ENCODE measurements at regions not wholly inside any gene's neighbourhood (a gene's known extent, or its start where the extent isn't known, plus 50 kb on each side); places are given as distances from the start of the nearest gene placed in this dataset.
"Not testable (repeated sequence)": the region's sequence is repeated elsewhere in the genome, so short reads cannot be mapped to it uniquely, and the experiment has no call there.

DNA sequence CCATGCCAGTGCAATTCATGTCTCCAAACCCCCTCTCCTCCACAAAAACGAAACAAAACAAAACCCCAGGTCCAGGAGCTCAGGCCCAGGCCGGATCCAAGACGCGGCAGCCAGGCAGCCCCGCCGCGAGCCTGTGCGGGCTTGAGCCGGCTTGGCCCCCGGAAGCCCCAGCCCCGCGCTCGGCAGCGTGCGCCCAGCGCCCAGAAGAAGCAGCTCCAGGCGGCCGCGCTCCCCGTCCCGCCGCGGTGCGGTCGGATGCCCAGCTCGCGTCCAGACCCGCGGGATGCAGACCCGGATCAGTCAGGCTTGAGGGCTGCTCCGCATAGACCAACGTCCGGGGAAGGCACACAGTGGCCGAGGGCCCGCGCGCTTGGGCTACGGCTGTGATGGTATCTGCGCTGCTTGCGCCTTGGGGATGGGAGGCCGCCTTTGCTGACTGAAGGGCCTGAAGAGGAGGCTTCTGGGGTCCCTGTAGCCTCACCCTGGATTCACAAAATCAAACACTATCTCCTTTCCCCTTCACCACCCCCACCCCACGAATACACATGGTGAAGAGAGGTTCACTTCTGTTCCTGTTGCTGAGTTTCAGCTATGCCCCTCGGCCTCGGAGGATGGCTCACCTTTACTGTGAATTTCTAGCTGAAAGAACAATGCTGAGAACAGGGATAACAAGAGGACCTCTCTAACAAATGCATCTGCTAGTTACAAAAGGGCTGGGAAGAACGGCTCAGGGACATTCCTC, 79.9 kb upstream of the EN2 start:
- no peak for DNase-seq

DNA sequence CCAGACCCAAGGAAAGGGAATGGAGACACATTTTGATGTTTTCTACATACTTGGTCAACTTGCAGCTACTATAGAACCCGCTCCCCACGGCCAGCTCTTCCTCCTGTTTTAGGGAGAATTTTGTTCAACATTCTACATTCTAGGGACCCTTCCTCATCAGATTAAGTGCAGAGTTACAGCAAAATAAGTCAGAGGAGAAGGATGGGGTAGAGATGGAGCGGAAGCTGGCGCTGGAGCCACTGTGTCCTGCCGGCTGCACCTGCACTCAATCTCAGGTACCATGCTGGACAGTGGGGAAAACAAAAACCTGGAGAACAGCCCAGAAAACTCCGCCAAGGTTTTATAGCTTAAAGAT, 79.4 kb upstream of the EN2 start:
- no peak for DNase-seq

DNA sequence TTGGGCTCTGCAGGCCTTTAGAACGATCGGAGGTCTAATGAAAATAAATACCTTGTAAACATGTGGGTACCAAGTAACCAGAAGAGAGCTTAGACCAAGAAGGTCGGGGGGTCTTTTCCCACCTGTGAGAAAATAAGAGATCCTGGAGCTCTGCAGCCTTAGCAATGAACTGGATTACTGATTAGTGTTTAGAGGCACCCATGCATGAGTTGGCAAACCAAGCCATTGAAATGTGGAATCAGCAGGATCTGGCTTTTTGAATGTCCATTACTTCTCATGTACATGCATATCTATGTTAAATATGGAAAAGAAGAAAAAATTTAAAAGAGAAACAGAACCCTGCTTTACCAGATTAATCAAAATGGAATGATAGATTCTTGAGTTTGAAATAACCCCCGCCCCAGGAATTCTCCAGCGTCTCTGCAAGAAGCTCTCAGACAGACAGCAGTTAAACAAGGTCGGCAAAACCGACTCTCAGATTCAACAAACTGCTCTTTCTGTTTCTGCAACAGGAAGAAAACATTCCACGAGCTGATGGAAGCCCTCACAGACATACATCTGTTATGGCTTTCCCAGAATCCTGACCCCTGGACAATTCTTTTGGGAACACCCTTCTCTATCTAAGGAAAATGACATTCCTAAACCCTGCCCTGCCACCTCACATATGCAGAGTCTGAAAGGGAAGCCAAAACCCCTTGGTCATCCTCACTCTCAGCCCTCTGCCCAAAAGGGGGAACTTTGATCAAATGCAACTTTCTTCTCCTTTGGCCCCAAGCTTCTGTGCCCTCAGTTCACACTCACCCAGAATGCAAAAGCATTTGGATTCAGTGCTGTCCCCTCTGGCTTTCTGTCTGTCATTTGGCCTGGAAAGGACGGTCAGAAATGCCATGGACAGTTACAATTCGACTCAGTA, 78.7 kb upstream of the EN2 start:
- no peak for DNase-seq

DNA sequence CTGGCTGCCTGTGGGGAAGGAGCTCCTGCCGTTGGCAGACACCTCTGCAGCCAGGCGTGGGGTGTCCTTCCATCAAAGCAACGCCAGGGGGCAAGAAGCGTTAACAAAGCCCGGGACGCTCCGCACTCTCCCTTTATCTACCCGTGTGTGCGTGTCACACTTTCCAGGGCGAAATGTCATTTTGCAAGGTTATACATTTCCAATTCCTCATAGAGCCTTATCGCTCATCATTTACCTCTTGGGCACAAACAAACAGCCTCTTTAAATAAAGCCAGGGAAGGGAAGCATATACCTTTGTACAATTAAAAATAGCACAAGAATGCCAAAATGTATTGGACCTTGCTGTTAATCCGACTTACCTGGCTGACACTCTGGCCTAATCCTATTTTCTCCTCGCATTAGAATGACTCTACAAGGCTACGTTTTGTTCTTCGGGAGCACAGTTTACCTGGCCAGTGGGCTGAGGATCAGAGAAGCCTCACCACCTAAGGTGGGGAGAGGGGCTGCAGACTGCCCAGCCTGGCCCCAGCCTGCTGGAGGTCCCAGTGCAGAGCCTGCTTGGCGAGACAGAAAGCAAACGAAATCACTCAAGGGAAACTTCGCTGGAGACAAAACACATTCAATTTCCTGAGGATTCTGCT, 77.6 kb upstream of the EN2 start:
- DNase-seq, result peak; percentile 66 to 70

DNA sequence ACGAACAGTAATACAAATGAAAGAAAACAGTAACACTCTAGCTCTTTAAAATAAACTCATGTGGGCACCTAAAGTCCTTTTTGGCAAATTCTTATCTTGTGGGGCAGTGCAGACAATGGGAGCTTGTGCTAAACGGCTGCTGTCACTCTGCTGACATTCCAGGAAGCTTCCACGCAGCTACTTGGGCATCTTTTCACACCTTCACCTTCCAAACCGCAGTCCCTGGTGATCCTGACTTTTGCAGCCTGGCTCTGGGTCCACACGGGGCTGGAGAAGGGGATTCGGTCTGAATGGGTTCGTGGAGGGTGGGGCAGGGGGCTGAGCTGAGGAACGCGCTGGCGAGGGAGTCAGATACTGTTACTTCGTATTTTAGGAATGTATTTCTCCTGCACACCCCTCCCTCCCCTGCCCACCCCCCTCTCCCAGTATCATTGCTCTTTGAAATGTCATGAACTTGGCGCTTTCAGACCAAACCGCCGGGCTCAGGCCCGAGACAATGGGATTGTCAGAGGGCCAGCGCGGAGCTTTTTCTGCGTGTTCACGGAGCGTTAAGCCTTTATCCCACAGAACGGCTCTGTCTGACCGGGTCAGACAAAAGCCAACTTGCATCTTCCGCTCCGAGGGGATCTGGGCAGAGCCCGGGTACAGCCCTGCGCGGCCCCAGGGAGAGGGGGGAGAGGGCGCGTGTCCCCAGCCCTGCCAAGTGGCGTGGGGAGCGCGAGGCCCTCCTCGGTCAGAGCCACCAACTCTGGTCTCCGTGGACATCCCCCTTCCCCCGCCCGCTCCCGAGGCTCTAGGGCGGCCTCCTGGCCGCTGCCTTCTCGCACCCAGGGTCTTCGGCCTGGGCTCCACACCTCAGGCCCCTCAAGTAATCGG, 76.7 kb upstream of the EN2 start:
- no peak for DNase-seq

DNA sequence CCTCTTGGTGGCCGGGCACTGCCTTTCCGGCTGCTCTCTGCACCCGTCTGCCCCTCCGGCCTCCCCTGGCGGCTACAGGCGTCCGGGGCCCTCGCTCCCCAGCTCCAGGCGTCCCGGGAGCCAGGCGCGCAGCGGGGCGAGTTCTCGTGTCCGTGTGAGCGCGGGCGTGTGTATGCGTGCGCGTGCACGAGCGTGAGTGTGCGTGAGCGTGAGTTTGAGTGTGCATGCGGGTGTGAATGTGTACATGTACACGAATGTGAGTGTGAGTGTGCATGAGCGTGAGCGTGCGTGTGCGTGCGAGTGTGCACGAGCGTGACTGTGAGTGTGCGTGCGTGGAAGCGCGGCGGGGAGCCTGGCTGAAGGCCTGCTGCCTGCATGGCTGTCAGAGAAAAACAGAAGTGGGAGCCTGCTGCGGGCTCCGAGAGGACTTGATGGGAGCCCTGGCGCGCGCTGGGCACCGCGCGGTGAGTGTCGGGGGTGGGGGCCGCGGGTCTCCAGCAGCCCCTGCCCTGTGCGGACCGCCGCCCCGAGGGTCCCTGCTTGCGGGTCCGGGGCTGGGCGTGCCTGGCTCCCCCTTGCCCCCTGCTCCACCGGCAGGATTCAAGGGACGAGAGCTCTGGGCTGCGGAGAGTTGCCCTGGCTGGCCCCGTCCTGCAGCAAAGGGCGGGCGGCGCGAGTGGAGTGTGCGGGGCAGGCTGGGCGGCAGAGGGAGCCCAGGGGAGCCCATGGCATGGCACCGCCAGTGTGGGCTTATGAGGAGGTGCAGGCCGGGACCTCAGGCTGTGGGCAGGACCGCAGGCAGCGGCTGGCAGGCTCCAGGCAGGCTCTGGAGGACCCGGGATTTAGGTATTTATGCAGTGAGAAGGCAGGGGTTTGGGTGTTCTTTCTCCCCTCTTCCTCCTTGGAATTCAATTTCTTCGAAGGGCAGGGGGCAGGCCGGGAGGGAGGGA, 75.8 kb upstream of the EN2 start:
- no peak for DNase-seq

DNA sequence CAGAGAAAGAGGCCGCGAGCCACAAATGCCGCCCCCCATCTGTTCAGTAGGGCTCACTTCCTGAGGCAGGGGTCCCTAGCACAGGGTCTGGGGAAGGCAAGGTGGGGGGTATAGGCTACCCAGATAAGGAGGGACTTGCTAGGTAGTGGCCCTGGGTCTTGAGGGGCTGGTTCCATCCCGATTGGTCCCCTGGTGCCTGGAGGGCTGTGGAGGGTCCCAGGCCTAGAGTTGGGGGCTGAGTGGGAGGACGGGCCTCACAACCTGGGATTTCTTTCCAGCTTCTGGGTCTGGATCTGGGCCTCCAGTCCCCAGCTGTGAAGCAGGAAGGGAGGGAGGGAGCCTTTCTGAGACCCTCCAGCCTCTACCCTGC, 75.1 kb upstream of the EN2 start:
- DNase-seq, result no peak

DNA sequence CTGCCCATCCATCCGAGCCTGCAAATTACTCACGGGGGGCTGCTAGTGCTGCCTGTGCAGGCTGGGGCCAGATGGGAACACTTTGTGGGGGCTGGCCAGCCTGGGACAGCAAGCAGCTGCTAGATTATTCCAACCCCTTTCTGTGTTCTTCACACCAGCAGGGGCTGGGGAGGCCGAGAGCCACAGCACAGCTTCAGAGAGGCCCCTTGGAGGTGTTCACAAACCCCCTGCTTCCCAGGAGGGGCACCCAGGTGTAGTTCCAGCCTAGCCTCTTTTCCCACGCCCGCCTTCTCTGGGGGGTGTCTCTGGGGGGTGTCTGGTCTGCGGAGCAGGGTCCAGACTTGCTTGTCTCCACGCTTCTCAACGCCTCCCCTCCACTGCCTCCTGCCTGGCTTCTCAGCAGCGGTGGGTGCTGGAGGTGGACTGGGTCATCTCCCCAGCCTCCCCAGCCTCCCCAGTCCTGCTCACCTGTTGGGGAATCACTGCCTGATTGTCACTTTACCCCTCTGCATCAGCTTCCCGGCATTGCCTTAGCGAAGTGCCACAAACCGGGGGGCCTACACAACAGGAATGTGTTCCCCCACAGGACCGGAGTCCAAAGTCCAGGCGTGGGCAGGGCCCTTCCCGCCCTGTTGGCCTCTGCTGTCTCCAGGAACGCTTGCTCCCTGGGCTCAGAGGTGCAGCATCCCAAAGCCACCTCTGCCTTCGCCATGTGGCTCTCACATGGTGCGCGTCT, 74.0 kb upstream of the EN2 start:
- no peak for DNase-seq

DNA sequence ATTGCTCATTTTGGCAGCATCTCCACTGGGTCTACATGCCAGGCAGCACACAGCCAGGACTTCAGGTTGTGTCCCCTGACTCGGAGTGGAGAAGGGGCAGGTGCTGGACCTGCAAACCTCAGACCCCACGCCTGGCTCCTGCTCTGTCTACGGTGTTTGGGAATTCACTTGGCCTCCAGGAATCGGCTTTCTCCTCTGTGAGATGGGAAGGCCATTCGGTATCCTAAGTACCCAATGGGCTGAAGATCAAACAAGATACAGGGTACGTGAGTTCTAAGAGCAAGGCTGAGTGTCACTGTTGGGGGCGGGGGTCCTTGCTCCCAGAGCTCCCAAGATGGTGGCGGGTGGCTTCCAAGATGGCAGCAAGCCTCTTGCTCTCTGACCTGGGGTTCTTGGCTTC, 73.2 kb upstream of the EN2 start:
- no peak for DNase-seq

DNA sequence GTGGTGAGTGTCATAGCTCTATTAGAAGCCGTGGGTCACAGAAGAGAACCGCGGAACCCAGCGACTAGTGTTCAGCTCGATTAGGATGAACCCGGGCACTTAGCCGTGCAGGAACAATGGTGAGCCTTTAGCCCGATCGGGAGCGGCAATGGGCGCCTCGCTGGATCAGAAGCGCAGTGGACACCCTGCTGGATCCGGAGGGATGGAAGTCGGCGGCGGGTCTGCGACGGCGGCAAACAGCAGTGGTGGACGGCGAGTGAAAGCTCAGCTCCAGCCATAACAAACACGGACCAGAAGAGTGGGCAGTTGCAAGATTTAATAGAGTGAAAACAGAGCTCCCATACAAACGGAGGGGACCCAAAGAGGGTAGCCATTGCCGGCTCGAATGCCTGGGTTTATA, 72.7 kb upstream of the EN2 start:
- DNase-seq, result not testable (repeated sequence)

DNA sequence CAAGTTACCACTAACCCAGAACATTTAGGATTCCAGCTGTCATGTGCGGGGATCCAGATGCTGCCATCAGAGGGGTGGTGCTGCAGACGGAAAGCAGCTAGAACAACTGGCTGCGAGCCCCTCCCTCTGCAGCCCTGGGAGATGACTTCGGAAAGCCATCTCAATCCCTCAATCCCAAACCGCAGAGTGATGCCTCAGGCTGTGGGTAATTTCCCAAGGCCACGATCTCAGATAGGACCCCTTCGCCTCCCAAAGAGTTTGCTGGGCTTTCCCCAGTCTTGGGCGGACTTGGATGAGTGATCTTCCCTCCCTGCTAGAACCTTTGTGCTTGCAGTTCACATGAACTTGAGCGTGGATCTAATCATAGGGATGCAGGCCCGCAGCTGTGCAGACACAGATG, 71.3 kb upstream of the EN2 start:
- DNase-seq, result no peak

DNA sequence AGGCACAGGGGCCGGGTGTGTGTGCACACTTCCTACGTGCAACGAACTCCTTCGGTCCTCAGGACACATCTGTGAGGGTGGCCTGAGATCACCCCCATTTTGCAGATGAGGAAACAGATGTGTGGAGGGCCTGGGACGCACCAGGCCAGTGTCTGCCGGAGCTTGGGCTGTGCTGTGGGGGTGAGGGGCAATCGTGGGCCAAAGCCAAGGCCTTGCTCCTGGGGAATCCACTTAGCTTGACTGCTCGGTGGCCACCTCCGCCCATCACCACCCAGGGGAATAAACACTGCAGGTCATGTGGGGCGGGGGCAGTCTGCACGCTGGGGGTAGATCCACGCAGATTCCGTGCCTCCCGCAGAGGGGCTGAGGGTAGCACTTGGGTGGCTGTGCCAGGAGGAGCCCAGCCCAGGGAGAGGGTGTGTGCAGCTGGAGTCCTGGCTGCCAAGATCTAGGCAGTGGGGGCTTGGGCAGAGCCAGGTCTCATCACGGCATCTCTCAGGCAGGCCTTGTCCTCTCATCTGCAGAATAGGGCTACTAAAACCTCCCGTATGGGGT, 70.8 kb upstream of the EN2 start:
- no peak for DNase-seq

DNA sequence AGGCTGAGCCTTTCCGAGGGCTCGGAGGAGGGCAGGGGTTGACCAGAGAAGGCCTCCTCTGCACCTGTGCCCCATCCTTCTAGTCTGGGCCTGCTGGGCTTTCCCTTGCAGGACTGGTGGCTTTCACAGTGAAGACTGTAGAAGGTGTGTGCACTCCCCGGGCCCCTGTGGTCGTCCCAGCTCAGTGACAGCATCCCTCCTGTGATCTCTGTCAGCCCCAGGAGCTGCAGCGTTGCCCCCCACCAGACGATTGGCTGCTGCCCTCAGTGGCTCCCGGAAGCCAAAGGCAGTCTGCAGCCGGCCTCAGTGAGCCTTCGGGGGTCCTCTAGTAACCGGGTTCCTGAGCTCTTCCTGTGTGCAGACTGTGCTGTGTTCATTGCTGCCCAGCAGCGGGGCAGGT, 69.4 kb upstream of the EN2 start:
- DNase-seq, result no peak

DNA sequence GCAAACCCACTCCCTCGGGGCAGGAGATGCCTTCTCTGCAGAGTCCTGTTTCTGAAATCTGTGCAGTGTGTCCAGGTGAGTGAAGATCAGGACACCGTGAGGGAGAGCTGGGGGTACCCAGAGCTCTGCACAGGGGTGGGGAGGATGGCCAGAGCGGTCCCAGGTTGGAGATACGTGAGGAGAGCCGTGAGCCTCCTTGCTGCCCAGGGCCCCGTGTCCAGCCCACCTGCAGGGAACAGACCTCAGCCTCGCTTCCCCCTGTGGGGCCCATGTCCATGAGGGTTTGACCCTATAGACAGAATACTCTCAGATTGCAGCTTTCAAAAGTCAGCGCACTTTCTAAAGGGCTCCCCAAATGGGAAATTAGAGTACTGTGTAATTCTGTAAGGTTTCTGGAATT, 66.5 kb upstream of the EN2 start:
- no peak for DNase-seq

DNA sequence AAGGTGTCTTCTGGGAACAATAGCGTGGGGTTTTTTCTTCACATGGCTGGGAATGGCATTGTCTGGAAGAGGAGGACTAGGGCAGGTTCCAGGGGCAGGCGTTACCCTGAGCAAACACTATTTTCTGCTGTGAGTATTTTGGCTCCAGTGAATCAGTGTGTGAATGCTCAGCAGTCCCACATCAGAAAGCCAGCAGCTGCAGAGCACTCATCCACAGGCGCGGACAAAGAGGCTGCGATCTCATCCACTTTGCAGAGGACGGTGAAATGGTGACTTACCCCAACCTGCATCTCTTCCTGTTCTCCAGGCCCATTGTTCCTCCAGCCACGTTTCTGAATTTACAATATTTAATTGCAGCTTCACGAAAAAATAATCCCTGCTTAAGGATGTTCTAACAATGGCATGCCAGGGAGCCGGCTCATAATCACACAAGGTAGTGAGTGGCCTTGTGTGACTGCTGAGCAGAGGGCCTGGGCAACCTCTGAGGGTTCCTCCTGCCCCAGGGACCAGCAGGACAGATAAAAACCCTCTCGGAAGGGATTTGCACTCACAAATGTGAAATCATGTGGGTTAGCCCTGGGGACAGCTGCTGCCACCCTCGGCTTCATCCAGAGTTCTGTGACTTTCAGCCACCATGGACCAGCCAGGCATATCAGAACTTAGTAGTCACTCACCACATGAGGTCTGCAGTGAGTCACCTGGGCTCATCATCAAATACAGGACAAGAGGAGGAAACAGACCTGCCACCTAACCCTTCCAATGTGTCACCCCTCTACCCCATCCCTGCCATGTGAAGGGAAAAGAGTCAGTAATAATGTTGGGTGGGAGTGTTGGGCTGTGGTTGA, 65.0 kb upstream of the EN2 start:
- DNase-seq, result no peak

DNA sequence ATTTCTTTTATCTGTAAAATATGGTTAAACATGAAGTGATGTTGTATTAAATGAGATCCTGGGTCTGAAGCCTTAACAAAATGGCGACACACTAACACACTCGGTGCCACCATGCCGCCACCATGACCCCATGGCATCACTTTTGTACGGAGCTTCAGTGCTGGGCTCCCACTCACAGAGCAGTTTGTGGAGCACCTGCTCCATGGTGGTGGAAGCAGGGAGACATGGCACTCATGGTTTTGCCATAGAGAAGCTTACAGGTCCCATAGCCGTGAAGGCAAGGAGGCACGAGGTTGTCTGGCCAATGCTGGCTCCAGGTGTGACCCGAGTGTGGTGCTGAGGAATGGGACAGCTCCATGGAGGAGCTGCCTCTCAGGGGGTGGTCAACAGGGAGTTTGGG, 63.5 kb upstream of the EN2 start:
- DNase-seq, result no peak

DNA sequence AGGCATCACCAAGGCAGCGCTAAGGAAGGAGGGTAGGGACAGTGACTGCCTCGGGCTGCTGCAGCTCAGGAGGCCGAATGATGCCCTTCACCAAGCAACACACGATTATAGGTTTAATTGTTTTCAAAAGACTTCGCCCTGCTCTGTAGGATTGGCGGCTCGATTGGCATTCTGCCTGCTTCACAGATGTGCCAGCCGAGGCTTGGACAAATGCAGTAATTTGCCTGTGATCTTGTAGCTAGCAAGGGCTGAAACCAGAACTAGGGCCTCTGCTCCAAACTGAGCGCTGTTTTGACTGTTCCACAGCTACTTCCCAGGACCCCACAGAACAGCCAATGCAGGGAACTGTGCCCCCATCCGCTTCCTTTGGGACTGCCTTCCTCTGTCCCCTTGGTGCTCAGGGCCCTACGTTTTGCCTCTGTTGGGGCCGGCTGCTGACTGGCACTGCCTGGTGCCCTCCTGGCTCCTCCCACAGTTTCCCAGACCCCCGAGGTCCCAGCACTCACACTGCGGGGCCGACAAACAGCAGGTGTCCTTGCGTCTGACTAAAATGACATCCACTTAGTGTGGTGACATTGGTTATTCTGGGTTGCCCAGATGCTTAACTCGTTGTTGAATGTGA, 62.6 kb upstream of the EN2 start:
- DNase-seq, result no peak

DNA sequence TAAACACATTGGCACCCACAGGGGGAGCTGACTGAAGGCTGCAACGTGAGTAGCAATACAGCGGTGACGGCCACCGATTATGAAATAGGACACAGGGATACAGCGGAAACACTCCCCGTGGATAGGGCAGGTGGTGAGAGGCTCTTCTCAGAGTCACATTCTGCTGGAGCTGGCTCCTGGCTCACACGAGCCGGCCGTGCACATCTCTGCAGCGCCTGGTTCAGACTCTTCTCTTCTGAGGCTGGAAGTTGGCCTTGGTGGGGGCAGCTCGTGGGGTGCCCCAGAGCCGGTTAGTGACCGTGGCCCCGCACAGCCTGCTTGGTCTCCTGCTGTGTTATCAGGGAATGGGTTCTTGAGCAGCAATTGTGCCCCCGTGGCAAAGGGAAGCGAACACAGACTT, 61.3 kb upstream of the EN2 start:
- DNase-seq, result no peak

Data from stimulated activated CD4-positive, alpha-beta T cell treated with anti-CD3 and anti-CD28 coated beads, Interleukin-2, amount 100 ng/mL, for 48 hours (primary cell).